HG03045 (cell line): ENCODE measurements at regions not wholly inside any gene's neighbourhood (a gene's known extent, or its start where the extent isn't known, plus 50 kb on each side); places are given as distances from the start of the nearest gene placed in this dataset.
"Not testable (repeated sequence)": the region's sequence is repeated elsewhere in the genome, so short reads cannot be mapped to it uniquely, and the experiment has no call there.

Experiments used
- ATAC-seq: cut with Tn5 transposase; IDR thresholded peaks from one replicate; pipeline ENCODE4 v1.9.1; 2021; ENCODE audit warnings: mild to moderate bottlenecking, moderate library complexity; ENCODE audit not compliant: unreplicated experiment

DNA sequence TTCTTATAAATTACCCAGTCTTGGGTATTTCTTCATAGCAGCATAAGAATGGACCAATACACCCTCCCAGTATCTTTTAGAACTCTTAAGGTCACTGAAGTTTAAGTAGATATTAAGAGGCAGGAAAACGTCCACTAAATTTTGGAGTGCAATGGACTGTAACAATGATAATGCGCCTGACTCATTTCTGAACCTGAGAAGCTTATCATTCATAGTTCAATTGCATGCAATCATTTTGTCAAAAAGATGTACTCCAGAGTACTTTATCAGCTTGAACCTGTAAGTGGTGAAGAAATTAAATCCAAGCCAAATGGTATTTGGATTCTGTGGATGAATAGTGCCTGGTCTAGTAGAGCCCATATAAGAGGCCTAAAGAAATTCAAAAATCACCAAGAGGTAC is 196.5 kb upstream of the CDH9 start:
- ATAC-seq = no peak

DNA sequence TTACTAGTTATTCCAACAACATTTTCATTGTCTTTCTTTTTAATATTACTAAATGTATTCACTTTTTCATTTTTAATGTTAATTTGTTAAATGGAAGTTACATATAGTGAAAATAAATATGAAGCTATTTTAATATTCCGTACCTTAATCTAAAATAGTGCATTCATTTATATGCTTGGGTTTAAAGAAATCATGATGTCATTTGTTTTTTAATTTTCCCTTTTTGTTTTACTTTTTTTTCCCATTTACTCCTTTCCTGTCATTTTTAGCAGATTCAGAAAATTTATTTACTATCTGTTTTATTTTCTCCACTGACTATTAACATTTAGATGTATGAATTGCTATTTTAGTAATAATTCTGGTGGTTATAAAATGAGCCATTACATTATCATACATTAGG is 183.0 kb upstream of the CDH9 start:
- no peak for ATAC-seq

DNA sequence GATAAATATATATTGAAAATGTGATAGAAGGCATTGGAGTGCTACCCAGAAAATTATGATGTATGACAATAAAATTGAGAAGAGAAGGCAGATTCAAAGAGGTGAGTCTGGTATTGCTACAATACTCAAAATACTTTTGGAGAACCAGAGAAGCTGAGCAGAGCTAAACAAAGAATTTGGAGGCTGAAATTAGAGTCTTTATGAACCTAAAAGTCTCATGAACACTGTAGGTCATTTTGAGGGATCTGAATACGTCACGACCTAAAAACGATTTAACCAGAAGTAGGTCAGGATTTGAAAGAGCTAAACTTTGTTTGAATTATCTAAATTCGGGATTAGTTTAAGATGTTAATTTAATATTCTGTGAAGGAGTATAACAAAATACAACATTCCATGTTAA is 182.4 kb upstream of the CDH9 start:
- no peak for ATAC-seq

DNA sequence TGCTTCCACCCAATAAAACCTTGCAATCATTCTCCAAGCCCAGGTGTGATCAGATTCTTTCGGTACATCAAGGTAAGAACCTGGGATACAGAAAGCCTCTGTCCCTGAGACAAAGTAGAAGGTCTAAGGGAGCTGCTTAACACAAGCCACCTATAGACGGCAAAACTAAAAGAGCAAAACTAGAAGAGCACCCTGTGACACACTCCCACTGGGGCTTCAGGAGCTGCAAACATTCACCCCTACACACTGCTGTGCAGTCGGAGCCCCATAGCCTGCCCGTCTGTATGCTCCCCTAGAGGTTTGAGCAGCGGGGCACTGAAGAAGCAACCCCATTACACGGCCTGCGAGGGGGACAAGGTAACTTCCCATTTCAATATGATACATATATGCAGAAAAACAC is 179.6 kb upstream of the CDH9 start:
- ATAC-seq = no peak

DNA sequence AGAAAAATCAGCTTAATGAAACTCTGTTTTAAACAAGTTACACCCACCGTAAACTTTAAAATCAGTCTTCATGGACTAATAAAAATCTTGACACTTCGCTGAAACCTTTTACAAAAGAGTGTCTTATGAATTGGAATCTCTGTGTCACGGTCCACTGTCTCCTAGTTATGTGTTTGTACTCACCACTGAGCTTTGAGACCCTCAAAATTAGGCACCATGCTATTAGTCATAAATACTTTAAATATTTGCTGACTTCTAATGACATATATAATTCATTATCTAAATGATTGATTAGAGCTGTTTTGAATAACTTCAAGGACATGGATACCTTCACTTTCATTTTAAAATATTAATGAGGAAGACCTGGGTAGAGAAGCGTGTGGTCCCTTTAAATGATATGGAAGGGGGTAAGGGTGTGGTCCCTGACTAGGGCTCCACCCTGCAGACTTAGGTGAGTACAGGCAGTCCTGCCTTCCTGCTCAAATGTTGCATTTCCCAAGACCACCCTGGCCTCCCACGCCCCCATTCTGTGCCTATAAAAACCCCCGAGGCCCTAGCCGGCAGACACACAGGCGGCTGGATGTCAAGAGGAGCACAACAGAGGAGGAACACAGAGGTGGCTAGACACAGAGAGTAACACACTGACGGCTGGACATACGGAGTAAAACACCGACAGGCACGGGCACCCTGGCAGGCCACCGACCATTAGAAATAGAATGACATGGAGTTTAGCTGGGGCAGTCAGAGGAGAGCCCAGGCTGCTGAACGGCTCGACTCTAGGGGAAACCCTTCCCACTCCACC is 179.0 kb upstream of the CDH9 start:
- ATAC-seq = no peak

DNA sequence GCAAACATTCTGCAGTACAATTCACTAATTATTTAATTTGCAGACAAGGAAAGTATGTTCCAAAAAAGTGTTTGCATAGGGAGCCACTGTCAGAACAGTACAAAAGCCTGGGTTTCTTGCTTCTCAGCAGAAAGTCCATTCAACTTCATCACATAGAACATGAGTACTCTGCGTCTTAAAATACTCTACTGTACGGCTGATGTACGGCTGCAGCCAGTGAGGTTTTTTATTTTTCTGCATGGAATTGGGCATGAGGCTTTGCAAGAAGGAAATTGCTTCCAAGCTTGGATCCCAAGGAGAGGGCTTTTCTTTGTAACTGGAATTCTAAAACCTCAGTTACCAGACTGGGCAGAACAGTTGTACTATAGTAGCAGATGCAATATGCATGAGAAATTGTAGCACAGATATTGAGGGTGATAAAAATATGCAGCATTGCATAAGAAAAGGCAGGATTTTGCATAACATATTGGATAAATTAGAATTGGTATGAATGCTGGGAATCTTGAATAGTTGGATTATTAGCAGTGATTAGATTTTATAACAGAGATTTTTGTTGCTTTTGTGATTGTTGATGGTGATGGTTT is 178.1 kb upstream of the CDH9 start:
- no peak for ATAC-seq

DNA sequence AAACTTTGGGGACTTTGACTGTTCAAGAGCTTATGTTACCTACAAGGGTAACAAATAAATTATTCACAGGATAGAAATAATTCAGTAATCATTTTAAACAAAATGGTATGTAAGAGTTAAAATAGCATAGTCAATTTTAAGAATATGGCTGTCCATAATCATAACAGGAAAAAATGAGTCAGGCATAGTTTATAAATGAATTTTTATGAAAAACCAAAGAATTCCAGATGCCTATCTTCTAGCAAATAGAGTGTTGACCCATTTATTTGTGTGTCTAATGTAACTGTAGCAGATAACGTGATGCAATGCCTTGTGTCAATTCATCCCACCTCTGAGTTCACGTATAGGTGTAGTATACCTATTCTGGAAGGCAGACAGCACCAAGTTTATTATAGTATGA is 169.7 kb upstream of the CDH9 start:
- ATAC-seq = no peak

DNA sequence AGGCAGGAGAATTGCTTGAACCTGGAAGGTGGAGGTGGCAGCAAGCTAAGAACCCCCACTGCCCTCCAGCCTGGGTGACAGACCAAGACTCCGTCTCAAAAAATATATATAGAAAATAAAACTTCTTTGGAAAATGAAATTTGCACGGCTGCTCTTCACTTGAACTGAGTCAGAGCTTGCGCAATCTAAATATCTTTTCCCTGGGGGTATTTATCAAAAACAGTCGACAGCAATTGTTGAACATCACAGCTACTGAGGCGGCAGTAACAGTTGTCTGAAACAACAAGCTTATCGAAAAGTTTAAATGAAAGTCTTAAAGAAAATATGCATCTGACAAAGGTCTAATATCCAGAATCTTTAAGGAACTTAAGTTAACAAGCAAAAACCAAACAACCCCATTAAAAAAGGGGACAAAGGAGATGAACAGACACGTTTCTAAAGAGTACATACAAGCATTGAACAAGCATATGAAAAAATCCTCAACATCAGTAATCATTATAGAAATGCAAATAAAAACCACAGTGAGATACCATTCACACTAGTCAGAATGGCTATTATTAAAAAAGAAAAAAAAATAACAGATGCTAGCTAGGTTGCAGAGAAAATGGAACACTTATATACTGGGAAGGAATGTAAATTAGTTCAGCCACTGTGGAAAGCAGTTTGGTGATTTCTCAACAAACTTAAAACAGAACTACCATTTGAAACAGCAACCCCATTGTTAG is 153.6 kb upstream of the CDH9 start:
- no peak for ATAC-seq

DNA sequence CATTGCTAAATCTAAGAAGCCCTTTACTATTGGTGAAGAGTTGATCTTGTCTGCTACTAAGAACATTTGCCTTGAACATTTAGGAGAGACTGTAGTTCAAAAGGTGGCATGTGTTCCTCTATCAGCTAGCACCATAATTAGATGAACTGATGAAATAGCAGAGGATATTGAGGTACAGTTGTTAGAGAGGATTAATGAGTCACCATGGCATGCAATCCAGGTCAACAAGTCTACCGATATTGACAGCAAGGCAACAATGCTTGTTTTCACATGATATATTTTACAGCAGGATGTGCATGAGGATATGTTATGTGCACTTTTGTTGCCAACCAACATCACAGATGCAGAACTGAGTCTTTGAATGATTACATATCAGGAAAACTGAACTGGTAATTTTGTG is 134.3 kb upstream of the CDH9 start:
- ATAC-seq = no peak

DNA sequence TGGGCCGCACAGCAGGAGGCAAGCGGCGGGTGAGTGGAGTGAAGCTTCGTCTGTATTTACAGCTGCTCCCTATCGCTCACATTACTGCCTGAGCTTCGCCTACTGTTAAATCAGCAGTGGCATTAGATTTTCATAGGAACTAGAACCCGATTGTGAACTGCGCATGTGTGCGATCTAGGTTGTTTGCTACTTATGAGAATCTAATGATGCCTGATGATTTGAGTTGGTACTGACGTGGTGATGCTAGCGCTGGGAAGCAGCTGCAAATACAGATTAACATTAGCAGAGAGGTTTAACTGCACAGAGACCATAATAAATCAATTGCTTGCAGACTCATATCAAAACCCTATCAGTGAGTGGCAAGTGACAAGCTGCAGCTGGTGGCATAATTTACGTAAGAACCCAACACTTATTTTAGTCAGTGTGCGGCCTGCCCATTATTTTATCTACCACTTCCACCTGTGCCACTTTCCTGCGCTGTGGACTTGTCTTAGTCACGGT is 133.4 kb upstream of the CDH9 start:
- ATAC-seq = no peak

DNA sequence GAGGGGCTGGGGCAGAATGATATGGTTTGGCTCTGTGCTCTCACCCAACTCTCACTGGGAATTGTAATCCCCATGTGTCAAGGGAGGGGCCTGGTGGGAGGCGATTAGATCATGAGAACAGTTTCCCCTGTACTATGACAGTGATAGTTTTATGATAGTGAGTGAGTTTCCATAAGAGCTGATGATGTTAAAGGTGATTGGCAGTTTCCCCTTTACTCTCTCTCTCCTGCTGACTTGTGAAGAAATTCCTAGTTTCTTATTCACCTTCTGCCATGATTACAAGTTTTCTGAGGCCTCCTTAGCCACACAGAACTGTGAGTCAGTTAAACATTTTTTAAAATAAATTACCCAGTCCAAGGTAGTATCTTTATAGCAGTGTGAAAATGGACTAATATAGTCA is 120.4 kb upstream of the CDH9 start:
- no peak for ATAC-seq

DNA sequence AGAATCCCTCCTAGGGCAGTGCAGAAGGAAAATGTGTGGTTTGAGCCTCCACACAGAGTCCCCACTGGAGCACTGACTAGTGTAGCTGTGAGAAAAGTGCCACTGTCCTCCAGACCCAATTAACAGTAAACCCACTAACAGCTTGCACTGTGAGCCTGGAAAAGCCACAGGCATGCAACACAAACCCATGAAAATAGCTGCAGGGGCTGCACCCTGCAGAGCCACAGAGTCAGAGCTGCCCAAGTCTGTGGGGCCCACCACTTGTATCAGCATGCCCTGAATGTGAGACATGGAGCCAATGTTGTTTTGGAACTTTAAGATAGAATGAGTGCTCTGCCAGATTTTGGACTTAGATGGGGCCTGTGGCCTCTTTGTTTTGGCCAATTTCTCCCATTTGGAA is 119.8 kb upstream of the CDH9 start:
- no peak for ATAC-seq

DNA sequence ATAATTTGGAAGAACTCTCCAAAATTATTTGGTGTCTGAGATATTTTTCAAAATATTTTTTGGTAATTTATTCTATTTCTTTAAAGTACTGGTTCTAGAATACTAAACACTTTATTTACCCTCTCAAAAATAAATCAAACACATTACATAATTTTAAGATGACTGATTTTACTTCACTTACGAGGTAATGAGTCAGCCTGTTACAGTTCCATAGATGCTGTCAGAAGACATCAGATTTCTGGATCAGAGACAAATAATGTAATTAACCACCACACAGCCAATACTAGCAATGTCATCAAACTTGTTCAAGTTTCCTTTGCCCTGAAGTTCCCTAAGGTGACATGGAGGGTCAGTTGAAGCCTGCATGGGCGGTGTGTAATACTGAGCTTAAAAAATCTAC is 106.1 kb upstream of the CDH9 start:
- no peak for ATAC-seq

DNA sequence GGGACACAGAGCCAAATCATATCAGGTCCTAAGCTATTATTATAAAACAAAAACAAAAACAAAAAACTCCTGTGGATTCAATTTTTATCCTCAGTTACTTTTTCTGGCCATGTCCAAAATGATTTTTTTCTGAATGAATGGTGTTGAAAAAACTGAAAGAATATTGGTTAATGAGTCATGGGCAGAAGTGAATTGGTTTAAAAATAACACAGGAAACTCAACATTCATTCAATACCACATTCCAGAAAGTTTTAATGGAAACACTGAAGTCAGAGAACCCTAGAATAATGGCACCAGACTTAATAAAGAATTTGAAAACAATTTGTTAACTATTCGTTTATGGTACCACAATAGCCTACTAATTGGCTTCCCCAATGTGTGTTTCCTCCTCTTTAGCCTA is 102.4 kb upstream of the CDH9 start:
- ATAC-seq = no peak

DNA sequence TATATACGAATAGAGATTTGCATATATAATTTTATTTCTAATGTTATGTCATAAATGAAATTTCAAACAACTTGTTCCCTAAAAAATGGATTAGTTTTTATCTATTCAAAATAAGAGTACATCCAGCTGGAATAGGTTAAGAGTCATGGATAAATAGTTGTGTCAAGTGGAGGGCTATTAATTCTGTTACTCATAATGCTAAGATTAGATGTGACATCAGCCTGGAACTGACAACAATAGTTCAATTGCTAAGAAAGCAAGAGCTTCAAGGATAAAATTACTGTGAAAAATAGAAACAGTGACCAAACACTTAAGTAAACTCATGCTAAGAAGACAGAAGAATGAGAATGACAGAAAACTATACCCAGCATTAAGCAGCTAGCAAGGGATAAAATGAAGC is 92.2 kb upstream of the CDH9 start:
- ATAC-seq = no peak

DNA sequence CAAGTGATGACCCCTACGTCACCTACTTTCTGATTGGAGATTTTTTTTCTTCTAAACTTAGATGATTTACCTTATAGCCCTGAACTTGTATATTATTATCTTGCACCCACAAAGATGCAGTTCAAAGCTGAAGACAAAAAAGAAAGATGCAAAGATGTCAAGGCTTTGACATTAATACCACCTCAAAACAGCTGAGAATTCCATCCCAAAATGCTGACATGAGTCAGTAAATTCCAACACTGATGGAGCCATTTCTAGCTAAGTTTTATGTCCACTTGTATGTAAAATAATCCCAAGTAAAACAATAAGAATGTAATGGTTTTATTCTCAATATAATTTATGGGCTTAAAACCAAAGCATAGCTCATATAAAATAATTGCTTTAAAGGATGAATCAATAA is 91.5 kb upstream of the CDH9 start:
- no peak for ATAC-seq

DNA sequence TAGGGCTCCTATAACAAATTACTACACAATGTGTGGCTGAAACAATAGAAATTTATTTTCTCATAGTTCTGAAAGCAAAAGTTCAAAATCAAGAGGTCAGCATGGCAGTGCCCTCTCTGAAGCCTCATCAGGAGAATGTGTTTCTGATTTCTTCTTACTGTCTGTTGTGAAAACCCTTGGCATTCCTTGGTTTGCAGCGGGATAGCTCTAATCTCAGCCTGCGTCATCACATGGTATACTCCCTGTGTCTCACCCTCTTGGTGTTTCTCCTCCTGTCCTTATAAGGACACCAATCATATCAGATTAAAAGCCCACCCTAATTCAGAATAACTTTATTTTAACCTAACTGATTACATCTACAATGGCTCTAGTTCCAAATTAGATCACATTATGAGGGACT is 87.5 kb upstream of the CDH9 start:
- ATAC-seq = no peak

DNA sequence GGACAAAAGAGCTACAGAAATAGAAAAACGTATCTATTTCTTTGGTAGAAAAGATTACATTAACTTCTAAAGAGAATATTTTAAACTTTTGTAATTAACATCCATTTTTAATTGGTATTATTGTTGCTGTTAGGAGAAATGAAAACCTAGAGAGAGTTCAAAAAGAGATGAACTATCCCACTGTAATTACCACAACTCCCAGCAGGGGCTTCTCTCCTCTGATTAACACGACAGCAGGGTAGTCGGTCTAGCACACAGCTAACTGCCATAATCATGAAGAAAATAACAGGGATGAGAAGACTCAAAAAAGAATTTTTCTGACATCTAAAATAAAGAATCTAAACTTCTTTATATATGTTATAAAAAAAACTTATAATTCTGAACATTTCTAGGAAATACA is 86.2 kb upstream of the CDH9 start:
- ATAC-seq = no peak

DNA sequence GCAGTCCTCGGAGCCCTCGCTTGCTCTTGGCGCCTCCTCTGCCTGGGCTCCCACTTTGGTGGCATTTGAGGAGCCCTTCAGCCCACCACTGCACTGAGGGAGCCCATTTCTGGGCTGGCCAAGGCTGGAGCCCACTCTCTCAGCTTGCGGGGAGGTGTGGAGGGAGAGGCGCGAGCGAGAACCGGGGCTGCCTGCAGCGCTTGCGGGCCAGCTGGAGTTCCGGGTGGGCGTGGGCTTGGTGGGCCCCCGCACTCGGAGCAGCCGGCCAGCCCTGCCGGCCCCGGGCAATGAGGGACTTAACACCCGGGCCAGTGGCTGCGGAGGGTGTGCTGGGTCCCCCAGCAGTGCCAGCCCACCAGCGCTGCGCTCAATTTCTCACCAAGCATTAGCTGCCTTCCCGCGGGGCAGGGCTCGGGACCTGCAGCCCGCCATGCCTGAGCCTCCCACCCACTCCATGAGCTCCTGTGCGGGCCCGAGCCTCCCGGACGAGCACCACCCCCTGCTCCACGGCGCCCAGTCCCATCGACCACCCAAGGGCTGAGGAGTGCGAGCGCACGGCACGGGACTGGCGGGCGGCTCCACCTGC is 81.4 kb upstream of the CDH9 start:
- not testable (repeated sequence) for ATAC-seq

DNA sequence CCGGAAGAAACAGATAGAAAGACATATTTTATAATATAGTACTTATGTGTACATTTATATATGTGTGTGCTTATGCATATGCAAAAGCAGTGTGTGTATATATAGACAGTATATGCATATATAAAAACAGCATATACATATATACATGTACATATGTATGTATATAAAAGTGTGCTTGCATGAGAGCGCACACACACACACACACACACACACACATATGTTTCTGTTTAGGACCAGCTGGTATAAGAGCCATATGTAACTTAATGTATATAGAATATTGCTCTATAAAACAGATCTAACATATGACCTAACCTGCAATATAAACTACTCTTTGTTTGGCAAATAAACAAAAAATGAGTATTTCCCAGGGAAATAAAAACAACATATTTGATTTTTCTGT is 65.1 kb upstream of the CDH9 start:
- no peak for ATAC-seq

DNA sequence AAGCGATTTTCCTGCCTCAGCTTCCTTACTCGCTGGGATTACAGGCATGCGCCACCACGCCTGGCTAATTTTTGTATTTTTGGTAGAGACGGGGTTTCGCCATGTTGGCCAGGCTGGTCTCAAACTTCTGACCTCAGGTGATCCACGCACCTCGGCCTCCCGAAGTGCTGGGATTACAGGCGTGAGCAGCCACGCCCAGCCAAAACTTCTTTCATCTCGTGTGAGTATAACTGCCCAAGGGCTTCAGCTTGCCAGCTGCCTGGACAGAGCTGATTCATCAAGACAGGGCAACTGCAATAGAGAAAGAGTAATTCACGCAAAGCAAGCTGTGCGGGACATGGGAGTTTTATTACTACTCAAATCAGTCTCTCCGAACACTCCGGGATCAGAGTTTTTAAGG is 57.4 kb upstream of the CDH9 start:
- not testable (repeated sequence) for ATAC-seq

DNA sequence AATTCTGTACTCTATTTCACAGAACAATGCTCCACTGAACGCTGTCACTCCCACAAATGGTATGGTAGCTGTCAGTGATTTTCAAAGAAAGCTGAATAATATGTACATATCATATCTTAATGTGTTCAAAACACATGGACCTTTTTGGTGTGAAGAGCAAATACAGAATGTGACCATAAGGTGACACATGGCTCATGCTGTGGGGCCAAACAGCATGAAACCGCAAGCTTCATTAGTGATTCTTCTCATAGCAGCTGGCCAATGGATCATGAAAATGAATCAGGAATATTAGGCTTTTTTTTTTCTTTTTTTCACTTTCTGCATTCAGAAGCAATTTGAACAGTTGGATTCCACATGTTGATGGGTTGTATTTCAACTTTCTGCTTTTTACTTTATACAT is 54.9 kb upstream of the CDH9 start:
- ATAC-seq = no peak
